ENCODE measurements at regions not wholly inside any gene's neighbourhood (a gene's known extent, or its start where the extent isn't known, plus 50 kb on each side); places are given as distances from the start of the nearest gene placed in this dataset.
A peak's percentile ranks its signal among the peaks of the same experiment; 100 is the strongest.

GRCh38 chr6:74579794-74580193 is 626.1 kb downstream of the COL12A1 start:
- TF ChIP-seq CTCF (IDR thresholded peaks at IDR 0.05; ENCODE audit: low read depth, low read length), result no peak
- DNase-seq (ENCODE audit: low read depth, low spot score), result no peak
- in situ Hi-C loops (cut with HindIII; ENCODE audit: low sequenced_read_pairs), result no loop called here
- no peak overlapping the region for H3K4me3 ChIP-seq (ENCODE audit: low read depth, low read length)

GRCh38 chr6:74579047-74579446 is 626.8 kb downstream of the COL12A1 start:
- no peak for TF ChIP-seq CTCF (IDR thresholded peaks at IDR 0.05; ENCODE audit: low read depth, low read length)
- no peak overlapping the region for H3K4me3 ChIP-seq (ENCODE audit: low read depth, low read length)
- in situ Hi-C loops (cut with HindIII; ENCODE audit: low sequenced_read_pairs), result no loop called here
- no peak for DNase-seq (ENCODE audit: low read depth, low spot score)

GRCh38 chr6:74578339-74578738 is 627.5 kb downstream of the COL12A1 start:
- H3K4me3 ChIP-seq (ENCODE audit: low read depth, low read length), result no peak overlapping the region
- peak; percentile 84 for DNase-seq (ENCODE audit: low read depth, low spot score)
- TF ChIP-seq CTCF (IDR thresholded peaks at IDR 0.05; ENCODE audit: low read depth, low read length), result no peak
- in situ Hi-C loops (cut with HindIII; ENCODE audit: low sequenced_read_pairs), result no loop called here

GRCh38 chr6:74577619-74578018 is 628.2 kb downstream of the COL12A1 start:
- in situ Hi-C loops (cut with HindIII; ENCODE audit: low sequenced_read_pairs), result no loop called here
- H3K4me3 ChIP-seq (ENCODE audit: low read depth, low read length), result no peak overlapping the region
- no peak for DNase-seq (ENCODE audit: low read depth, low spot score)
- no peak for TF ChIP-seq CTCF (IDR thresholded peaks at IDR 0.05; ENCODE audit: low read depth, low read length)

GRCh38 chr6:74574794-74575193 is 631.1 kb downstream of the COL12A1 start:
- peak; percentile 66 for TF ChIP-seq CTCF (IDR thresholded peaks at IDR 0.05; ENCODE audit: low read depth, low read length)
- no peak overlapping the region for H3K4me3 ChIP-seq (ENCODE audit: low read depth, low read length)
- peak; percentile 38 for DNase-seq (ENCODE audit: low read depth, low spot score)
- in situ Hi-C loops (cut with HindIII; ENCODE audit: low sequenced_read_pairs), result no loop called here

- TF ChIP-seq CTCF (IDR thresholded peaks at IDR 0.05; ENCODE audit: low read depth, low read length), result no peak
- no peak for DNase-seq (ENCODE audit: low read depth, low spot score)
- no peak overlapping the region for H3K4me3 ChIP-seq (ENCODE audit: low read depth, low read length)
- in situ Hi-C loops (cut with HindIII; ENCODE audit: low sequenced_read_pairs), result no loop called here
Measured at GRCh38 chr6:74573613-74574012, 632.2 kb downstream of the COL12A1 start.

- TF ChIP-seq CTCF (IDR thresholded peaks at IDR 0.05; ENCODE audit: low read depth, low read length), result no peak
- no peak for DNase-seq (ENCODE audit: low read depth, low spot score)
- H3K4me3 ChIP-seq (ENCODE audit: low read depth, low read length), result no peak overlapping the region
- in situ Hi-C loops (cut with HindIII; ENCODE audit: low sequenced_read_pairs), result no loop called here
Measured at GRCh38 chr6:74570044-74570443, 635.8 kb downstream of the COL12A1 start.

Data from astrocyte of the spinal cord (primary cell).